ENCODE measurements at regions not wholly inside any gene's neighbourhood (a gene's known extent, or its start where the extent isn't known, plus 50 kb on each side); places are given as distances from the start of the nearest gene placed in this dataset.

DNA sequence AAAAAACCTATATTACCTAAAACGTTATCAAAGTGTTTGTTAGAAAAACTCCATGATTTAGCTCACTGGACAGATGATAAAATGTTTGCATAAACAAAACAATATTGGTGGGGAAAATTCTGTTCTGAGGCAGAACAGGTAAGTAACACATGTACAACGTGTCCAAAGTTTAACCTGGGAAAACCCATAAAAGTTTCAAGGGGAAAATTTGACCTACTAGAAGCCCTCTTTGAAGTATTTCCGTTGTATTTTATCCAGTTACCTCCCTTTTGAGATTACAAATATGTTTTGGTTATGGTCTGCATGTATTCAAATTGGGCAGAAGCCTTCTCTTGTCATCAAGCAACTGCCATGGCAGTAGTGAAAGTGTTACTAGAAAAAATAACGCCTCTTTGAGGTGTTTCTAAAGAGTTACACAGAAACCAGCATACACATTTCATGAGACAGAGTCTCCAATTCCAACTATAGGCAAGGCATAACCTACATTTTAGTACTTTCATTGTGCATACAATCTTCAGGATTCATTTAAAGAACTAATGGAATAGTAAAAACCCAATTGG lies 58.0 kb upstream of the PDC start:
- TF ChIP-seq POLR2A (IDR thresholded peaks at IDR 0.05), result no peak
- TF ChIP-seq, protein P1, sequence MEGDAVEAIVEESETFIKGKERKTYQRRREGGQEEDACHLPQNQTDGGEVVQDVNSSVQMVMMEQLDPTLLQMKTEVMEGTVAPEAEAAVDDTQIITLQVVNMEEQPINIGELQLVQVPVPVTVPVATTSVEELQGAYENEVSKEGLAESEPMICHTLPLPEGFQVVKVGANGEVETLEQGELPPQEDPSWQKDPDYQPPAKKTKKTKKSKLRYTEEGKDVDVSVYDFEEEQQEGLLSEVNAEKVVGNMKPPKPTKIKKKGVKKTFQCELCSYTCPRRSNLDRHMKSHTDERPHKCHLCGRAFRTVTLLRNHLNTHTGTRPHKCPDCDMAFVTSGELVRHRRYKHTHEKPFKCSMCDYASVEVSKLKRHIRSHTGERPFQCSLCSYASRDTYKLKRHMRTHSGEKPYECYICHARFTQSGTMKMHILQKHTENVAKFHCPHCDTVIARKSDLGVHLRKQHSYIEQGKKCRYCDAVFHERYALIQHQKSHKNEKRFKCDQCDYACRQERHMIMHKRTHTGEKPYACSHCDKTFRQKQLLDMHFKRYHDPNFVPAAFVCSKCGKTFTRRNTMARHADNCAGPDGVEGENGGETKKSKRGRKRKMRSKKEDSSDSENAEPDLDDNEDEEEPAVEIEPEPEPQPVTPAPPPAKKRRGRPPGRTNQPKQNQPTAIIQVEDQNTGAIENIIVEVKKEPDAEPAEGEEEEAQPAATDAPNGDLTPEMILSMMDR (IDR thresholded peaks at IDR 0.05), result no peak

All from ovary (tissue), 3 donors.